Islet precursor cell (in vitro differentiated cells): ENCODE measurements at regions not wholly inside any gene's neighbourhood (a gene's known extent, or its start where the extent isn't known, plus 50 kb on each side); places are given as distances from the start of the nearest gene placed in this dataset.
"Not testable (repeated sequence)": the region's sequence is repeated elsewhere in the genome, so short reads cannot be mapped to it uniquely, and the experiment has no call there.

ENCODE experiments used
- DNase-seq: peaks from one replicate; pipeline ENCODE4 v3.0.0-alpha.2; 2018

DNA sequence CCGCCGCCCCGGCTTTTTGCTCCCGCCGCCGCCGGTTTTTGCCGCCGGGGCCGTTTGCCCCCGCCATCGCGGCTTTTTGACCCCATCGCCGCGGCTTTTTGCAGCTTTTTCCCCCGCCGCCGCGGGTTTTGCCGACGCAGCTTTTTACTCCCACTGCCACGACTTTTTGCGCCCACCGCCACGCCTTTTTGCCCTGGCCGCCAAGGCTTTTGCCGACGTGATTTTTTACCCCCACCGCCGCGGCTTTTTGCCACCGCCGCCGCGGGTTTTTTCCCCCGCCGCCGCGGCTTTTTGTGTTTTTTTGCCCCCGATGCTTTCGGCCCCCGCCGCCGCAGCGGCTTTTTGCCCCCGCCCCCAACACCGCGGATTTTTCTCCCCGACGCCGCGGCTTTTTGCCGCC lies 5001.9 kb upstream of the OR11H1 start:
- not testable (repeated sequence) for DNase-seq

DNA sequence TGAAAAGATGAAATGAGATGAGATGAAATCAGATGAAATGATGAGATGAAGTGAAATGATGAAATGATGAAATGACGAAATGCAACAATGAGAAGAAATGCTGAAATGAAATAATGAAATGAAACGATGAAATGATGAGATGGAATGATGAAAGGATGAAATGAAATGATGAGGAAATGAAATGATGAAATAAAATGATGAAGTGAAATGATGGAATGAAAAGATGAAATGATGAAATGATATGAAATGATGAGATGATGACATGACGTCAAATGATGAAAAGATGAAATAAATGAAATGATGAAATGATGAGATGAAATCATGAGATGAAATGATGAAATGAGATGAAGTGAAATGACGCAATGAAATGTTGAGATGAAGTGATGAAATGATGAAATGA lies 4996.9 kb upstream of the OR11H1 start:
- DNase-seq, result not testable (repeated sequence)

DNA sequence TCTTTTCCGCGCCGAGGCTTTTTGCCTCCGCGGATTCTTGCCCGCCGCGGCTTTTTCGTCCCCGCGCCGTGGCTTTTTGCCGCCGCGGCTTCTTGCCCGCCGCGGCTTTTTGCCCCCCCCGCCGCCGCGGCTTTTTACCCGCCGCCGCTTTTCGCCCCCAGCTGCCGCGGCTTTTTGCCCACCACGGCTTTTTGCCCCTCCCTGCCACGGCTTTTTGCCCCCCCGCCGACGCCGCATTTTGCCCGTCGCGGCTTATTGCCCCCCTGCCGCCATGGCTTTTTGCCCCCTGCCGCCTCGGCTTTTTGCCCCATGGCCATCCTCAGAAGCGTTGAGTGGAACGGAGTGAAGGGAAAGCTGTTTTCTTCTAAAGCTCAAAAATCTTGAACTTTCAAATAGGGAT lies 4955.5 kb upstream of the OR11H1 start:
- not testable (repeated sequence) for DNase-seq

DNA sequence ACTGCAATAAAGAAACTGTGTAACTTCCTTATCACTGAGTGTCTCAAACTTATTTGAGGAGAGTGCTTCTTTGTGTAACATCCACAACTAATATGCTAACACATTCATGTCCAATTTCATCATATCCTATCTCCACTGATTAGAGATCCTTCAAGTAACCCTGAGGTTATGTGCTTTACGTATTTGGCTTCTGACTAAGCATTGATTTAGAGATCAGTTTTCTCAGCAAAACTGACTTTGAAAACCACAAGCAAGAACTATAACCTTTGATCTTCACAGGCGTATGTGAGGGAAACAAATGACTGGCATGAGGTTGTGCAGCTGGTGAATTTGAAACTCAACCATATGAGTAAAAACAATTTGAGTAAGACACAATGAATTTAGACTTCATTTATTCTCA lies 4926.9 kb upstream of the OR11H1 start:
- DNase-seq, result not testable (repeated sequence)

DNA sequence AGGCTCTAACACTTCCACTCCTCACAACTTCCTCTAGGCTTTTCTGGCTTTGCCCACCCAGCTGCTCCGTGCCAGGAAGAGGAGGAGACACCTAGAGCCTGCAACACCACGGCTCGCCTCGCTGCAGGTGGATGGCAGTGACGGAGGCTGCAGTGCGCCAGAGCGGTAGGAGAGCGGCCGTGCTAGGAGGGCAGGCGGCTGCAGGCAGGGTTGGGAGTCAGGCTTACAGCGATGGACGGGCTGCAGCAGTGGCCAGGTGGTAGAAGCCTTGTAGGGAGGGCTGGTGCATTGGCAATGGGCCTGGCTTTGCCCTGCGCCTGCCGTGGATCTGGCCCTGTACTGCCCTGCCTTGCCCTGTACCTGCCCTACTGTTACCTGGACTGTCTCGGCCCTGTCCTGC lies 4896.0 kb upstream of the OR11H1 start:
- not testable (repeated sequence) for DNase-seq

DNA sequence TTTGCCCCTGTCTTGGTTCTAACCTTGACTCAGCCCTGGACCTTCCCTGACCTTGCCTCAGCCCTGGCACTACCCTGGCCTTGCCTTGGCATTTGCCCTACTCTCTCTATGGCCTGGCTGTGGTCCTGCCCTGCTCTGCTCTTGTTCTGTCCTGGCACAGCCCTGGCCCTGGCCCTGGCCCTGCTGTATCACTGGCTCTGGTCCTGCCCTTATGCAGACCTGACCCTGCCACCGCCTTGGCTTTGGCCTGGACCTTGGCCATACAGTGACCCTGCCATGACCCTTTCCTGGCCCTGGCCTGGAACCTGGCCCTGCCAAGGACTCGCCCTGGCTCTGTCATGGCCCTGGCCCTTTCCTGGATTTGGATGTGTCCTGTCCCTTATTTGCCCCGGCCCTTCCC lies 4892.7 kb upstream of the OR11H1 start:
- DNase-seq, result not testable (repeated sequence)

DNA sequence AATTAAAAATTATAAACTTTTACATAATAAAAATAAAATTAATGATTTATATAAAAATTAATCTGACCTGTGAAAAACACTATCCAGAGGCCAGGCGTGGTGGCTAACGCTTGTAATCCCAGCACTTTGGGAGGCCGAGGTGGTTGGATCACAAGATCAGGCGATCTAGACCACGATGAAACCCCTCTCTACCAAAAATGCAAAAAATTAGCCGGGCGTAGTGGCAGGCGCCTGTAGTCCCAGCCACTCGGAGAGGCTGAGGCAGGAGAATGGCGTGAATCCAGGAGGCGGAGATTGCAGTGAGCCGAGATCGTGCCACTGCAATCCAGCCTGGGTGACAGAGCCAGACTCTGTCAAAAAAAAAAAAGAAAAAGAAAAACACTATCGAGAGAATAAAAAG lies 4865.2 kb upstream of the OR11H1 start:
- DNase-seq, result not testable (repeated sequence)

DNA sequence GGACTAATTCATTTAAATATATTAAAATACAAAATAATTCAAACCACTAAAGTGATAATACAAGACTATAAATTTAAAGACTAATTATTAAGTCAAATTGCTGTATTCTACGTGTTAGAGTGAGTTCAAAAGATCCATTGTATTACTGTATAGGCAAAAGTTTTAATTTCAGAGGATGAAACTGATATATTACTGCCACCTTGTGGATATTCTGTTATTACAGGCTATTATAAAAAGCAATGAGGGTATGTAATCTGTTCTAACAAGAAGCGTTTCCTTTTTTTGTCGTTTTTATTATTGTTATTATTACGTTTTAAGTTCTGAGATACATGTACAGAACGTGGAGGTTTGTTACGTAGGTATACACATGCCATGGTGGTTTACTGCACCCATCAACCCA lies 4854.9 kb upstream of the OR11H1 start:
- DNase-seq, result not testable (repeated sequence)

DNA sequence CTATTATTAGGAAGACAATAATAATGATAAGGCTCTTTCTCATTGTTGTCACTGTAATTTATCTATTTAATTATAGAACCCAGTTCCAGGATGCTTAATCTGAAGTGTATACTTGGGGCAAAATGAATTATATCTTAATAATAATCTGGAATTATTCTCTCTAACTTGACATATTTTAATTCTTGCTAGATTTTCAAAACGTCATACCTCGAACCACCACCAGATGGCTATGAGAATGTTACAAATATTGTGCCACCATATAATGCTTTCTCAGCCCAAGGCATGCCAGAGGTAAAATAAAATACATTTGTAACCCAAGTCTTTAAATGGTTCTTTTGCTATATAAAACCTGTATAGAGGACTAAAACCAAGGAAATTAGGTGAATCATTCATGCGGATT lies 4849.3 kb upstream of the OR11H1 start:
- not testable (repeated sequence) for DNase-seq

DNA sequence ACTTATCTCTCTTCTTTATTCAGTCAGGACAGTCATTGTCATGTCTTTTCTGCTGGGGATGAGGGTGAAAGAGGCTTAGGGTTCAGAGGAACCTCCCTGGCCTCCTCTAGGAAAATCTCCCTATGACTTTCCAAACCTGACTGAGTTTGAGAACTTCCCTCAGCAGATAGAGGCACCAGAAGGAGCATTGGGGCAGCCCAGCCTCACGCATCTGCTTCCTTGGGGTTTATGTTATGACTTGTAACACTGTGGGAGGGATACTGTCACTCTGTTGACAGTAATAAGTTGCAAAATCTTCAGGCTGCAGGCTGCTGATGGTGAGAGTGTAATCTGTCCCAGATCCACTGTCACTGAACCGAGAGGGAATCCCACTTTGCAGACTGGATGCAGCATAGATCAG lies 4842.6 kb upstream of the OR11H1 start:
- DNase-seq, result not testable (repeated sequence)

DNA sequence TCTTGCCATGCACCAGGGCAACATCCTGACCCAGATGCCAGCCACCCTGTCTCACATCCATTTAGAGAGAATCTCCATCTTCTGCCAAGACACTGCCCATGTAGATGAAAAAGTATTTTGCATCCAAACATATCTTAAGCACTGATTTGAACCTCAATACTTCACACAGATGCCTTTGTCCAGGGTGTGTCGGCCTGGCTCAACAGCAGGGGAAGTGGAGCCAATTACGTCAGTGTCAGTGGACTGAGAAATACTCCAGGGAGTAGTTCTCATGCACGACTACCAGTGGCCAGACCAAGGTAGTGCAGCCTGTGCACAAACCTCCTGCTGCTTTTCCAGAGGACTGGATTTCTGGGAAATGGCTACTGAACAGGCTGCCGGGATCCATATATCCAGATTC lies 4840.7 kb upstream of the OR11H1 start:
- not testable (repeated sequence) for DNase-seq

DNA sequence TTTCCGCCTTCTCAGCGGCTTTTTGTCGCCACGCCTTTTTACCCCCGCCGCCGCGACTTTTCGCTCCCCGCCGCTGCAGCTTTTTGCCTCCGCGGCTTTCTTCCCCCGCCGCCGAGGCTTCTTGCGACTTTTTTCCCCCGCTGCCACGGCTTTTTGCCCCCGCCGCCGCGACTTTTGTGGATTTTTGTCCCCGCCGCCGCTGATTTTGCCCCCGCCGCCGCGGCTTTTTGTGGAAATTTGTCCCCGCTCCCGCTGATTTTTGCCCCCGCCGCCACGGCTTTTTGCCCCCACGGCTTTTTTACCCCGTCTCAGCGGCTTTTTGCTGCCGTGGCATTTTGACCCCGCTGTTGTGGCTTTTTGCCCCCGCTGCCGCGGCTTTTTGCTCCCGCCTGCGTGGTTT lies 4829.2 kb upstream of the OR11H1 start:
- DNase-seq, result not testable (repeated sequence)

DNA sequence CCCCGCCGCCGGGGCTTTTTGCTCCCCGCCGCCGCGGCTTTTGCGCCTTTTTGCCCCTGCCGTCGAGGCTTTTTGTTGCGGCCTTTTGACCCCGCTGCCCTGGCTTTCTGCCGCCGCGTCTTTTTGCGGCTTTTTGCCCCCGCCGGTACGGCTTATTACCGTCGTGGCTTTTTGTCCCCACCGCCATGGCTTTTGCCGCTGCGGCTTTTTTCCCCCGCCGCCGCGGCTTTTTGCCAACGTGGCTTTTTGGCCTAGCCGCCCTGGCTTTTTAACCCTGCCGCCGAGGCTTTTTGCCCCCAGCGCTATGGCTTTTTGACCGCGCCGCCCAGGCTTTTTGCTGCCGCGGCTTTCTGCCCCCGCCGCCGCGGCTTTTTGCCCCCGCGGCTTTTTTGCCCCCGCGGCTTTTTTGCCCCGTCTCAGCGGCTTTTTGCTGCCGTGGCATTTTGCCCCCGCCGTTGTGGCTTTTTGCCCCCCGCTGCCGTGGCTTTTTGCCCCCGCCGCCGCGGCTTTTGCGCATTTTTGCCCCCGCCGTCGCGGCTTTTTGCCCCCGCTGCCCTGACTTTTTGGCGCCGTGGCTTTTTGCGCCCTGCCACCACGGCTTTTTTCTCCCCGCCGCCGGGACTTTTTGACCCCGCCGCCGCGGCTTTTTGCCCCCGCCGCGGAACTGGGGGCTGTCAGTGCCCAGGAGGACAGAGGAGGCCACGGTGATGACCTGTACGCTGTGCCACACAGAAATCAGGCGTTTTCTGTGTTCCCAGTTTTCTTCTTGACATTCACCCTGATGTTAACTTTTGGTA lies 4828.5 kb upstream of the OR11H1 start:
- not testable (repeated sequence) for DNase-seq

DNA sequence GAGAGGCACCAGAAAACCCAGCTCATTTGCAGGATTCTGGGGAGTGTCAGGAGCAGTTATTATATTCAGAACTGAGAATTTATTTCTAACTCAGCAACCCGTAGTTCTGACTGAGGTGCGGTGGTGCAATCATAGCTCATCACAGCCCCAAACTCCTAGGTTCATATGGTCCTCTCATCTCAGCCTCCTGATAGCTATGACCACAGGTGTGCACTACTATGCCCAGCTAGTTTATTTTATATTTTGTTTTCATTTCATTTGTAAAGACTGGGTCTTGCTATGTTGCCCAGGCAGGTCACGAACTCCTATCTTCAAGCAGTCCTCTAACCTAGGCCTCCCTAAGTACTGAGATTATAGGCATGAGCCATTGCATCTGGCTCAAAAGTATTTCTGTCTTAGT lies 4819.8 kb upstream of the OR11H1 start:
- DNase-seq, result not testable (repeated sequence)

DNA sequence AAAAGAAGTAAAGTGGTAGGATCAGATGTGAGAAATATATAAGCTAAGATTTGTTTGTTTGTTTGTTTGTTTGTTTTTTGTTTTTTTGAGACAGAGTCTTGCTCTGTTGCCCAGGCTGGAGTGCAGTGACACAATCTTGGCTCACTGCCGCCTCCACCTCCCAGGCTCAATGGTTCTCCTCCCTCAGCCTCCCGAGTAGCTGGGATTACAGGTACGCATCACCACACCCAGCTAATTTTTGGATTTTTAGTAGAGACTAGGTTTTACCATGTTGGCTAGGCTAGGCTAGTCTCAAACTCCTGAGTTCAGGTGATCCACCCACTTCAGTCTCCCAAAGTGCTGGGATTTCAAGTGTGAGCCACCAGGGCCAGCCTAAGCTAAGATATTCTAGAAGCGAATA lies 4817.1 kb upstream of the OR11H1 start:
- DNase-seq, result not testable (repeated sequence)

DNA sequence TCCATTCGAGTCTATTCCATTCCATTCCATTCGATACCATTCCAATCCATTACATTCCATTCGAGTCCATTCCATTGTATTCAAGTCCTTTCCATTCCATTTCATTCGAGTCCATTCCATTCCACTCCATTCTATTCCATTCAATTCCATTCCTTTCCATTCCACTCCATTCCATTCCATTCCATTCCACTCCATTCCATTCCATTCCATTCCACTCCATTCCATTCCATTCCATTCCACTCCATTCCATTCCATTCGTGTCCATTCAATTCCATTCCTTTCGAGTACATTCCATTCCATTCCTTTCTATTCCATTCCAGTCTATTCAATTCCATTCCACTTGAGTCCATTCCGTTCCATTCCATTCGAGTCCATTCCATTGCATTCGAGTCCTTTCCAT lies 4805.2 kb upstream of the OR11H1 start:
- DNase-seq, result not testable (repeated sequence)

DNA sequence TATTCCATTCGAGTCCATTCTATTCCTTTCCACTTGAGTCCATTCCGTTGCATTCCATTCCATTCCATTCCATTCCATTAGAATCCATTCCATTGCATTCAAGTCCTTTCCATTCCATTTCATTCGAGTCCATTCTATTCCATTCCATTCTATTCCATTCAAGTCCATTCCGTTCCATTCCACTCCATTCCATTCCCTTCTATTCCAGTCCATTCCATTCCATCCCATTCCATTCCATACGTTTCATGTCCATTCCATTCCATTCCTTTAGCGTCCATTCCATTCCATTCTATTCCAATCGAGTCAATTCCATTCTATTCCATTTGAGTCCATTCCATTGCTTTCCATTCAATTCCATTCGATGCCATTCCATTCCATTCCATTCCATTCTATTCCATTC lies 4804.0 kb upstream of the OR11H1 start:
- DNase-seq, result not testable (repeated sequence)

DNA sequence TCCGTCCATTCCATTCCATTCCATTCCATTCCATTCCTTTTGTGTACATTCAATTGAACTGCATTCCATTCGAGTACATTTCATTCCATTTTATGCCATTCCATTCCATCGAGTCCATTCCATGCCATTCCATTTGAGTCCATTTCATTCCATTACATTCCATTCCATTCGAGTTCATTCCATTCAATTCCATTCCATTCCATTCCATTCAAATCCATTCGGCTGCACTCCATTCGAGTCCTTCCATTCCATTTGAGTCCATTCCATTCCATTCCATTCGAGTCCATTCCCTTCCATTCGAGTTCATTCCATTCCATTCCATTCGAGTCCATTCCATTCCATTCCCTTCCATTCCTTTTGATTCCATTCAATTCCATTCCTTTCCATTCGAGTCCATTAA lies 4800.6 kb upstream of the OR11H1 start:
- no peak for DNase-seq

DNA sequence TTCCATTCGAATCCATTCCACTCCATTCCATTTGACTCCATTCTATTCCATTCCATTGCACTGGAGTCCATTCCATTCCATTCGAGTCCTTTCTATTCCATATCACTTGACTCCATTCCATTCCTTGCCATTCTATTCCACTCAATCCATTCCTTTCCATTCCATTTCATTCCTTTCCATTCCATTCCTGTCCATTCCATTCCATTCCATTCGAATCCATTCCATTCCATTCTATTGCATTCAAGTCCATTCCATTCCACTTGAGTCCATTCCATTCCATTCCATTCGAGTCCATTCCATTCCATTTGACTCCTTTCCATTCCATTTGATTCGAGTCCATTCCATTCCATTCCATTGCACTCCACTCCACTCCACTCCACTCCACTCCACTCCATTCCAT lies 4798.0 kb upstream of the OR11H1 start:
- DNase-seq, result not testable (repeated sequence)

DNA sequence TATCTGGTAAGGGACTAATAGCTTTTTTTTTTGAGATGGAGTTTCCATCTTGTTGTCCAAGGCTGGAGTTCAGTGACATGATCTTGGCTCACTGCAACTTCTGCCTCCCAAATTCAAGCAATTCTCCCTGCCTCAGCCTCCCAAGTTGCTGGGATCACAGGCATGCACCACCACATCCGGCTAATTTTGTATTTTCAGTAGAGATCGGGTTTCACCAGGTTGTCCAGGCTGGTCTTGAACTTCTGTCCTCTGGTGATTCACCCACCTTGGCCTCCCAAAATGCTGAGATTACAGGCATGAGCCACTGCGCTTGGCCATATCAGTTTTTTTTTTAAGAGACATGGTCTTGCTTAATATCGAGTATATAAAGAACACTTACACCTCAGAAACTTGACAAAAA lies 4797.3 kb upstream of the OR11H1 start:
- not testable (repeated sequence) for DNase-seq

DNA sequence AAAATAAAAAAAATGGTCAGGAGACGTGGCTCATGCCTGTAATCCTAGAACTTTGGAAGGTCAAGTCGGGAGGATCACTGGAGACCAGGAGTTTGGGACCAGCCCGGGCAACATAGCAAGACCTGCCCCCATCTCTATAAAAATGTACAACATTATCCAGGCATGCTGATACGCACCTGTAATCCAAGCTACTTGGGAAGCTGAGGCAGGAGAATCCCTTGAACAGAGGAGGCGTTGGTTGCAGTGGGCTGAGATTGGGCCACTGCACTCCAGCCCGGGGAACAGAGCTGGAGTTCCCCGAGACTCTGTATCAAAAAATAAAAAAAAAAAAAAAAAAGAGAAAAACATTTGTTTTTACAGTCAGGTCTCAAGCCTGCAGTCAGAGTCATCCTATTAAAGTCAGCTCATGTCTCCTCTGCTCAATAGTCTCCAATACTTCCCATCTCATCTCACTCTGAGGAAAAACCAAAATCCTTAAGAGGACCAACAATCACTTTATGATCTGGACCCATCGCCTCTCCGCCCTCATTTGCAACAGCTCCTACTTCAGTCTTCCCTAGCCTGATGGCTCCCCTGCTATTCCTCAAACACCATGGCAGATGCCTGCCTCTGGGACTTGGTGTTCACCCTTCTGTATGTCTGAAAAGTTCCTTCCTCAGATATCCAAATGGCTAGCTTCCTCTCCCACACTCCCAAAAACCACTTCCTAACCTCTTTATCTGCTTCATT lies 4796.6 kb upstream of the OR11H1 start:
- DNase-seq, result not testable (repeated sequence)

DNA sequence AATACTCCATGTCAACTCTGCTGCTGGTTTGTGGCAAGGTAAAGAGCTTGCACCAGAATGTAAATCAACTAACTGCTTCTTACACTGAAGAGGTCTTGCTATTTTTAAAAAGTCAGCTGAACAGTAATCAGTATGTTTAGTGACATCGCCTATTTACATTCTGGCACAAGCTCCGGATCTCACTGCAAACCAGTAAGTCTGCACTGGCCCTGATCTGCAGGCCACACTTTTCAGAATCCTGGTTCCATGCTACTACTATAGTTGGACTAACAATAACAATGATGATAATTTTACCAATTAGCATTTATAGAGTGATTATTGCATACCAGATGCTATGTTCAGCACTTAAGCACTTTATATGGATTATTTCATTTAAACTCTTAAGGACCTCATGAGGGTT lies 4792.9 kb upstream of the OR11H1 start:
- not testable (repeated sequence) for DNase-seq

DNA sequence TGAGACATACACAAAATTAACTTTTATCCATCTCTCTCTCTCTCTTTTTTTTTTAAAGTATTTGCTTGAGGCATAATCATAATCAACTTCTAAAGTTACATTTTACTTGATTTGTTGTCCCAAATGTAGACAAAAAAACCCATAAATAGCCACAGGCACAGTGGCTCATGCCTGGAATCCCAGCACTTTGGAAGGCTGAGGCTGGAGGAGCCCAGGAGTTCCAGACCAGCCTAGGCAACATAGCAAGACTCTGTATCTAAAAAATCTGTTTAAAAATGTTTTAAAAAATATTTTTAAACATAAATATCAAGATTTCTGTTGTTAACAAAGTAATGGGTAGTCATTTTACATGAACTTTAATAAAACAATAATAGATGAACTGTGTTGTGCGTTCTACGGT lies 4791.1 kb upstream of the OR11H1 start:
- DNase-seq, result not testable (repeated sequence)

DNA sequence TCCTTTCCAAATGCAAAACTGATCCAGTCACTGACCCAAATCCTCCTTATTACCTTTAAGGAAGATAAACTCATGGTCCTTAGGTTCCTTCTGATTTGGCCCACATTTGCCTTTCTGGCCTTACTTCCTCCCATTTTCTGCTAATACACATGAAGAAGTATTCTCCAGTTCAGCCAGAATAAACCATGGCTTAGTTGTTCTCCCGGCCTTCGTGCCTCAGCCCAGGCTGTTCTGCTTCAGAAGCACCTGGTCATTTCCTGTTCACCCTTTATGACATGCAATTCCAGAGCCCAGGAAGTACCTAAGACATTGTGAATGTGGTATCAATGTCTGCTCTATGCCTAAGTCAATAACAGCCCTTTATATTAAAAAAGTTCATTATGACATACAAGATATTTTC lies 4790.1 kb upstream of the OR11H1 start:
- not testable (repeated sequence) for DNase-seq
